Breast epithelium (tissue), 4 donors: ENCODE measurements at regions not wholly inside any gene's neighbourhood (a gene's known extent, or its start where the extent isn't known, plus 50 kb on each side); places are given as distances from the start of the nearest gene placed in this dataset.

Experiments used
- DNase-seq, 2 donors: peaks; one replicate each; pipeline ENCODE4 v3.0.0-alpha.2; 2019; ENCODE audit warnings: low spot score in 2 of 2
- H3K27ac ChIP-seq, 2 donors: fragments of 200-600 bp; sonication (generic) in 1 of 2; one replicate each; pipeline ENCODE4 v1.5.1; 2016 to 2019; ENCODE audit warnings: mild to moderate bottlenecking in 1 of 2
- H3K27me3 ChIP-seq, 2 donors: fragments of 200-600 bp; sonication (generic) in 1 of 2; one replicate each; pipeline versions ENCODE4 v1.5.1 to v1.6.0; 2017 to 2019; ENCODE audit warnings: control low read depth in 1 of 2, mild to moderate bottlenecking in 1 of 2
- H3K36me3 ChIP-seq: fragments of 200-600 bp; one replicate; pipeline ENCODE4 v1.5.1; 2019
- H3K4me1 ChIP-seq, 2 donors: fragments of 200-600 bp; sonication (generic); one replicate each; pipeline ENCODE4 v1.5.1; 2016 to 2019; ENCODE audit warnings: control low read depth in 1 of 2
- H3K4me3 ChIP-seq, 3 donors: fragments of 200-600 bp; sonication (generic); 1 replicate in 2 of 3; 2 replicates in 1 of 3; pipeline ENCODE4 v1.5.1; 2016 to 2019; ENCODE audit warnings: mild to moderate bottlenecking in 3 of 3, moderate library complexity in 2 of 3
- H3K9me3 ChIP-seq, 2 donors: fragments of 200-600 bp; sonication (generic) in 1 of 2; one replicate each; pipeline ENCODE4 v1.5.1; 2016 to 2019; ENCODE audit warnings: control low read depth in 1 of 2
- POLR2A ChIP-seq: fragments of 450-650 bp; IDR thresholded peaks from one replicate; pipeline ENCODE4 v1.6.1; 2016; ENCODE audit warnings: antibody characterized with exemption, mild to moderate bottlenecking, moderate library complexity
- POLR2AphosphoS5 ChIP-seq, 3 donors: sonication (generic); formaldehyde crosslinking; IDR thresholded peaks; one replicate each; pipeline ENCODE4 v1.6.1; 2017; ENCODE audit warnings: antibody characterized with exemption in 3 of 3
- intact Hi-C: fragments of 100-400 bp; cut with DNase I; formaldehyde crosslinking; loops from one replicate; pipeline ENCODE4 v1.15.1; 2023; ENCODE audit warnings: low total_unique reads
- TF ChIP-seq, protein P1 (sequence below), 3 donors: fragments of 450-650 bp; IDR thresholded peaks; one replicate each; pipeline ENCODE4 v1.5.1; 2016 to 2017; ENCODE audit warnings: antibody characterized with exemption in 3 of 3, mild to moderate bottlenecking in 3 of 3, moderate library complexity in 3 of 3

- no peak overlapping the region for H3K4me3 ChIP-seq
- H3K36me3 ChIP-seq = no peaks in the 10 kb centered on the region
- peaks cover 0 to 9% of the 10 kb centered on the region in 2 donors for H3K27me3 ChIP-seq
- intact Hi-C loops = no loop called here
- no peak overlapping the region for H3K27ac ChIP-seq
- no peak for TF ChIP-seq POLR2AphosphoS5 (IDR thresholded peaks at IDR 0.05)
- TF ChIP-seq POLR2A = no peak
- TF ChIP-seq, protein P1, sequence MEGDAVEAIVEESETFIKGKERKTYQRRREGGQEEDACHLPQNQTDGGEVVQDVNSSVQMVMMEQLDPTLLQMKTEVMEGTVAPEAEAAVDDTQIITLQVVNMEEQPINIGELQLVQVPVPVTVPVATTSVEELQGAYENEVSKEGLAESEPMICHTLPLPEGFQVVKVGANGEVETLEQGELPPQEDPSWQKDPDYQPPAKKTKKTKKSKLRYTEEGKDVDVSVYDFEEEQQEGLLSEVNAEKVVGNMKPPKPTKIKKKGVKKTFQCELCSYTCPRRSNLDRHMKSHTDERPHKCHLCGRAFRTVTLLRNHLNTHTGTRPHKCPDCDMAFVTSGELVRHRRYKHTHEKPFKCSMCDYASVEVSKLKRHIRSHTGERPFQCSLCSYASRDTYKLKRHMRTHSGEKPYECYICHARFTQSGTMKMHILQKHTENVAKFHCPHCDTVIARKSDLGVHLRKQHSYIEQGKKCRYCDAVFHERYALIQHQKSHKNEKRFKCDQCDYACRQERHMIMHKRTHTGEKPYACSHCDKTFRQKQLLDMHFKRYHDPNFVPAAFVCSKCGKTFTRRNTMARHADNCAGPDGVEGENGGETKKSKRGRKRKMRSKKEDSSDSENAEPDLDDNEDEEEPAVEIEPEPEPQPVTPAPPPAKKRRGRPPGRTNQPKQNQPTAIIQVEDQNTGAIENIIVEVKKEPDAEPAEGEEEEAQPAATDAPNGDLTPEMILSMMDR (IDR thresholded peaks at IDR 0.05) = no peak
- H3K4me1 ChIP-seq = no peaks in the 10 kb centered on the region
- H3K9me3 ChIP-seq = no peaks in the 10 kb centered on the region
- no peak for DNase-seq
These were observed 118.7 kb downstream of the BEND2 start for GRCh38 chrX:18102006-18102405.

- Histone ChIP-seq H3K9me3 (no peaks in the 10 kb centered on the region), H3K4me1 (no peaks in the 10 kb centered on the region), H3K27me3 (peaks cover 0 to 11% of the 10 kb centered on the region in 2 donors), H3K36me3 (no peaks in the 10 kb centered on the region), H3K27ac (no peak overlapping the region), H3K4me3 (no peak overlapping the region)
- TF ChIP-seq, protein P1 (IDR thresholded peaks at IDR 0.05) = no peak
- no peak for TF ChIP-seq POLR2A
- no peak for TF ChIP-seq POLR2AphosphoS5 (IDR thresholded peaks at IDR 0.05)
- no peak for DNase-seq
- intact Hi-C loops = no loop called here
These were observed 119.6 kb downstream of the BEND2 start for GRCh38 chrX:18101087-18101486.

- no peaks in the 10 kb centered on the region for H3K9me3 ChIP-seq
- DNase-seq = no peak
- peaks cover 0 to 18% of the 10 kb centered on the region in 2 donors for H3K27me3 ChIP-seq
- no peak overlapping the region for H3K4me3 ChIP-seq
- H3K4me1 ChIP-seq = no peaks in the 10 kb centered on the region
- no peak overlapping the region for H3K27ac ChIP-seq
- TF ChIP-seq POLR2A (no peak), POLR2AphosphoS5 (IDR thresholded peaks at IDR 0.05) (no peak)
- TF ChIP-seq, protein P1 (IDR thresholded peaks at IDR 0.05) = no peak
- intact Hi-C loops = no loop called here
- no peaks in the 10 kb centered on the region for H3K36me3 ChIP-seq
These were observed 120.9 kb downstream of the BEND2 start for GRCh38 chrX:18099745-18100144.

- TF ChIP-seq POLR2AphosphoS5 (IDR thresholded peaks at IDR 0.05) (no peak), POLR2A (no peak)
- TF ChIP-seq, protein P1 (IDR thresholded peaks at IDR 0.05) = no peak
- H3K27me3 ChIP-seq = peaks cover 0 to 22% of the 10 kb centered on the region in 2 donors
- no peak overlapping the region for H3K27ac ChIP-seq
- DNase-seq = no peak
- H3K4me1 ChIP-seq = no peaks in the 10 kb centered on the region
- H3K36me3 ChIP-seq = no peaks in the 10 kb centered on the region
- no peaks in the 10 kb centered on the region for H3K9me3 ChIP-seq
- peak overlapping the region in 1 of 3 donors; percentile 11 for H3K4me3 ChIP-seq
- intact Hi-C loops = no loop called here
These were observed 121.9 kb downstream of the BEND2 start for GRCh38 chrX:18098763-18099162.

GRCh38 chrX:18076434-18076833 is 144.3 kb downstream of the BEND2 start:
- Histone ChIP-seq H3K4me3 (no peak overlapping the region), H3K27me3 (peaks cover 0 to 24% of the 10 kb centered on the region in 2 donors), H3K27ac (no peak overlapping the region), H3K36me3 (no peaks in the 10 kb centered on the region), H3K4me1 (no peaks in the 10 kb centered on the region), H3K9me3 (no peaks in the 10 kb centered on the region)
- no peak for DNase-seq
- no peak for TF ChIP-seq POLR2AphosphoS5 (IDR thresholded peaks at IDR 0.05)
- no peak for TF ChIP-seq POLR2A
- TF ChIP-seq, protein P1 (IDR thresholded peaks at IDR 0.05) = no peak
- intact Hi-C loops = no loop called here
